Erythroblast (primary cell): ENCODE measurements at regions not wholly inside any gene's neighbourhood (a gene's known extent, or its start where the extent isn't known, plus 50 kb on each side); places are given as distances from the start of the nearest gene placed in this dataset.

Experiments
- GATA1 ChIP-seq: IDR thresholded peaks from 2 replicates; pipeline ENCODE4 v1.6.1; 2011; ENCODE audit warnings: low read depth, mild to moderate bottlenecking, control low read depth, low read length, moderate library complexity
- POLR2A ChIP-seq: IDR thresholded peaks from 2 replicates; pipeline ENCODE4 v1.6.1; 2011; ENCODE audit warnings: mild to moderate bottlenecking, low read length

DNA sequence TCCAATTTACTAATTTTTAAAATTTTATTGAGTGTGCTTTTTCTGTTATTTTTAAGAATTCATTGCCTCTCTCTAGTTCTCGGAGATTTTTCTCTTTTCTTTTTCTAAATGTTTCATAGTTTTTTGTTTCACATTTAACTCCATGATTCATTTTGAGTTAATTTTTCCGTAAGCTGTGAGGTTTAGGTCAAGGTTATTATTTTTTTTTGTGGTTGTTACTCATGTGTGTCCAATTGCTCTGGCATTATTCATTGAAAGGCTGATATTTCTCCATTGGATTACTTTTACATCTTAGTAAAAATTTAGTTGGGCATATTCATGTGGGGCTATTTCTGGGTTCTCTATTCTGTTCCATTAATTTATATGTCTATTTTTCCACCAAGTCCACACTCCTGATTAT lies 220.8 kb downstream of the MID1IP1 start:
- TF ChIP-seq POLR2A = no peak
- no peak for TF ChIP-seq GATA1
